Peyer's patch (tissue), 4 donors: ENCODE measurements at regions not wholly inside any gene's neighbourhood (a gene's known extent, or its start where the extent isn't known, plus 50 kb on each side); places are given as distances from the start of the nearest gene placed in this dataset.

Experiments
- POLR2A ChIP-seq, 2 donors: fragments of 450-650 bp; IDR thresholded peaks; one replicate each; pipeline ENCODE4 v1.5.1; 2017; ENCODE audit warnings: antibody characterized with exemption in 2 of 2, mild to moderate bottlenecking in 2 of 2, moderate library complexity in 2 of 2
- TF ChIP-seq, protein P1 (sequence below), 6 experiments: fragments of 450-650 bp in 4 of 6; fragments of 200-600 bp in 2 of 6; sonication (generic) in 1 of 6; IDR thresholded peaks; one replicate each; pipeline ENCODE4 v1.5.1; 2017 to 2019; ENCODE audit warnings: antibody characterized with exemption in 6 of 6, mild to moderate bottlenecking in 3 of 6, moderate library complexity in 1 of 6

DNA sequence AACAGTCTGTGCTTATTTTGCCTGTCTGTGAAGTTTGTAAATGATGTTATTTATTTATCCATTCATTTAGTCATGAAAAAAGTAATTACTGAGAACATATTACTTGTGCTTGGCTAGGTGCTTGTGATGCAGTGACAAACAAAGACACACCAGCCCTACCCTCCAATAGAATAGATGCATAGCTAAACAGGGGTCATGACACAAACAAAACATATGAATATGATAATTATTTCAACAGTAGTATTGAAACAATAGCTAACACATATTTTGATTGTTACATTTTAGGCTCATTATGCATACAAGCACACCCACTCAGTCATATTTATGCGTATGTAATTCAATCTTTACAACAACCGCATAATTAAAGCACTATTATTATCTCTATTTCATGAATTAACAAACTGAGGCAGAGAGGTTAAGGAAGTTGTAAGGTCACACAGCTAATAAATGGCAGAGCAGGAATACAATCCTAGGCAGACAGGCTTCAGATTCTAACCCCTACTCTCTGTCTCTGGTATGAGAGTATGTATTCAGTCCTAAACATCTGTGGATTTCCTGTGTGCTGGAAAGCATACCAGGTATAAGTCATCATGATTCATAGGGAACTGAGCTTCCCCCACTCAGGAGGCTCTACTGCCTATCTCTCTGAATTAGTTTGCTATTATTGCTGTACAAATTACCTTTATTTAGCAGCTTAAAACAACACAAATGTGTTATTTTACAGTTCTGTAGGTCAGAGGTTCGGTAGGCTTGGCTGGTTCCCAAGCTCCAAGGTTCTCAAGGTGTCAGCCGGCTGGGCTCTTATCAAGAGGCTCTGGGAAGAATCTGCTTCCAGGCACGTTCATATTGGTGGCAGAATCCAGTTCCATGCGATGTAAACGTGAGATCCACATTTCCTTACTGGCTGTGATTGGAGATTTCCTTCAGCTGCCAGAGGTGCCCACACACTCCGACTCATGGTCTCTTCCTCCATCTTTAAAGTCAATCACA is 509.4 kb downstream of the GALC start:
- TF ChIP-seq, protein P1, sequence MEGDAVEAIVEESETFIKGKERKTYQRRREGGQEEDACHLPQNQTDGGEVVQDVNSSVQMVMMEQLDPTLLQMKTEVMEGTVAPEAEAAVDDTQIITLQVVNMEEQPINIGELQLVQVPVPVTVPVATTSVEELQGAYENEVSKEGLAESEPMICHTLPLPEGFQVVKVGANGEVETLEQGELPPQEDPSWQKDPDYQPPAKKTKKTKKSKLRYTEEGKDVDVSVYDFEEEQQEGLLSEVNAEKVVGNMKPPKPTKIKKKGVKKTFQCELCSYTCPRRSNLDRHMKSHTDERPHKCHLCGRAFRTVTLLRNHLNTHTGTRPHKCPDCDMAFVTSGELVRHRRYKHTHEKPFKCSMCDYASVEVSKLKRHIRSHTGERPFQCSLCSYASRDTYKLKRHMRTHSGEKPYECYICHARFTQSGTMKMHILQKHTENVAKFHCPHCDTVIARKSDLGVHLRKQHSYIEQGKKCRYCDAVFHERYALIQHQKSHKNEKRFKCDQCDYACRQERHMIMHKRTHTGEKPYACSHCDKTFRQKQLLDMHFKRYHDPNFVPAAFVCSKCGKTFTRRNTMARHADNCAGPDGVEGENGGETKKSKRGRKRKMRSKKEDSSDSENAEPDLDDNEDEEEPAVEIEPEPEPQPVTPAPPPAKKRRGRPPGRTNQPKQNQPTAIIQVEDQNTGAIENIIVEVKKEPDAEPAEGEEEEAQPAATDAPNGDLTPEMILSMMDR (IDR thresholded peaks at IDR 0.05), result no peak
- TF ChIP-seq POLR2A (IDR thresholded peaks at IDR 0.05), result no peak
